Gastroesophageal sphincter (tissue), 4 donors: ENCODE measurements at regions not wholly inside any gene's neighbourhood (a gene's known extent, or its start where the extent isn't known, plus 50 kb on each side); places are given as distances from the start of the nearest gene placed in this dataset.

ENCODE experiments used
- ATAC-seq: fragments of 150-250 bp; one replicate; pipeline ENCODE4 v1.9.1; 2016; ENCODE audit warnings: mild to moderate bottlenecking, moderate library complexity
- H3K27ac ChIP-seq, 4 donors: fragments of 200-600 bp; sonication (generic) in 3 of 4; 1 replicate in 3 of 4; 2 replicates in 1 of 4; pipeline ENCODE4 v1.5.1; 2016 to 2019
- H3K27me3 ChIP-seq: fragments of 200-600 bp; sonication (generic); one replicate; pipeline ENCODE4 v1.5.1; 2019
- H3K36me3 ChIP-seq, 2 donors: fragments of 200-600 bp; sonication (generic); one replicate each; pipeline ENCODE4 v1.5.1; 2019; ENCODE audit warnings: control low read depth in 1 of 2
- H3K4me1 ChIP-seq, 3 donors: fragments of 200-600 bp; sonication (generic); 1 replicate in 2 of 3; 2 replicates in 1 of 3; pipeline ENCODE4 v1.5.1; 2016 to 2019; ENCODE audit warnings: control low read depth in 2 of 3
- H3K4me3 ChIP-seq, 2 donors: fragments of 200-600 bp; sonication (generic); one replicate each; pipeline ENCODE4 v1.5.1; 2019; ENCODE audit warnings: mild to moderate bottlenecking in 1 of 2, moderate library complexity in 1 of 2
- H3K9me3 ChIP-seq, 3 donors: fragments of 200-600 bp; sonication (generic); one replicate each; pipeline ENCODE4 v1.5.1; 2017 to 2019; ENCODE audit warnings: control low read depth in 2 of 3
- EP300 ChIP-seq: sonication (generic); formaldehyde crosslinking; IDR thresholded peaks from one replicate; pipeline ENCODE4 v1.6.1; 2017; ENCODE audit warnings: antibody characterized with exemption, mild to moderate bottlenecking
- POLR2A ChIP-seq, 2 donors: fragments of 450-650 bp; IDR thresholded peaks; one replicate each; pipeline ENCODE4 v1.6.1; 2017; ENCODE audit warnings: antibody characterized with exemption in 2 of 2, mild to moderate bottlenecking in 2 of 2, moderate library complexity in 1 of 2
- POLR2AphosphoS5 ChIP-seq: sonication (generic); formaldehyde crosslinking; IDR thresholded peaks from one replicate; pipeline ENCODE4 v1.6.1; 2017; ENCODE audit warnings: antibody characterized with exemption
- WGBS, 2 donors: methylation state at CpG; one replicate each; pipeline ENCODE4 v1.1.5; 2018; ENCODE audit warnings: low coverage in 1 of 2; 5-methylcytosine and 5-hydroxymethylcytosine counted together
- TF ChIP-seq, protein P1 (sequence below), 4 experiments: fragments of 200-600 bp in 2 of 4; fragments of 450-650 bp in 2 of 4; sonication (generic) in 1 of 4; IDR thresholded peaks; one replicate each; pipeline ENCODE4 v1.5.1; 2017 to 2019; ENCODE audit warnings: antibody characterized with exemption in 4 of 4, mild to moderate bottlenecking in 2 of 4, moderate library complexity in 2 of 4

DNA sequence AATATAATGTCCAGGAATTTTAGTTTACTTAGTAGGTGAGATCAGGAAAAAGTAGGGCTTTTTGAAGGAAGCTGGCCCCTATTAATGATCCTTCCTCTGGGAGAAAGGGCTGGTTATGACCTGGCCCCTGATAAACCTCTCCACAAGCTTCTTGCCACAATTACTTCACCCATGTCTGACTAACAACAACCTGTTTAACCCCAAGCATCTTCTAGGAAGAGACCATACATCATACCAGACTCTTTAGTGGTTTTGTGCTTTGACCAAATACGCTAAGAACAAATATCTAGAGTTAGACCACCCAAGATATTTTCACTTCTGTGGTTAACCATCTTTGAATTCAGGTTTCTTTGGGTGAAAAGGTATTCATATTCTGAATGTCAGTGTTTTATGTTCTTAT lies 174.0 kb upstream of the SLC27A6 start:
- 100% methylated on average over 1 of the region's 1 CpG; no CpG with 5 or more reads in 1 of the 2 donors for WGBS, 2 donors
- Histone ChIP-seq H3K27me3 (no peaks in the 10 kb centered on the region), H3K4me3 (no peak overlapping the region), H3K4me1 (no peaks in the 10 kb centered on the region), H3K9me3 (no peaks in the 10 kb centered on the region), H3K36me3 (no peaks in the 10 kb centered on the region), H3K27ac (no peak overlapping the region)
- no peak for ATAC-seq
- TF ChIP-seq POLR2A (IDR thresholded peaks at IDR 0.05), result no peak
- TF ChIP-seq, protein P1, sequence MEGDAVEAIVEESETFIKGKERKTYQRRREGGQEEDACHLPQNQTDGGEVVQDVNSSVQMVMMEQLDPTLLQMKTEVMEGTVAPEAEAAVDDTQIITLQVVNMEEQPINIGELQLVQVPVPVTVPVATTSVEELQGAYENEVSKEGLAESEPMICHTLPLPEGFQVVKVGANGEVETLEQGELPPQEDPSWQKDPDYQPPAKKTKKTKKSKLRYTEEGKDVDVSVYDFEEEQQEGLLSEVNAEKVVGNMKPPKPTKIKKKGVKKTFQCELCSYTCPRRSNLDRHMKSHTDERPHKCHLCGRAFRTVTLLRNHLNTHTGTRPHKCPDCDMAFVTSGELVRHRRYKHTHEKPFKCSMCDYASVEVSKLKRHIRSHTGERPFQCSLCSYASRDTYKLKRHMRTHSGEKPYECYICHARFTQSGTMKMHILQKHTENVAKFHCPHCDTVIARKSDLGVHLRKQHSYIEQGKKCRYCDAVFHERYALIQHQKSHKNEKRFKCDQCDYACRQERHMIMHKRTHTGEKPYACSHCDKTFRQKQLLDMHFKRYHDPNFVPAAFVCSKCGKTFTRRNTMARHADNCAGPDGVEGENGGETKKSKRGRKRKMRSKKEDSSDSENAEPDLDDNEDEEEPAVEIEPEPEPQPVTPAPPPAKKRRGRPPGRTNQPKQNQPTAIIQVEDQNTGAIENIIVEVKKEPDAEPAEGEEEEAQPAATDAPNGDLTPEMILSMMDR (IDR thresholded peaks at IDR 0.05), result no peak
- TF ChIP-seq POLR2AphosphoS5, result no peak
- no peak for TF ChIP-seq EP300

DNA sequence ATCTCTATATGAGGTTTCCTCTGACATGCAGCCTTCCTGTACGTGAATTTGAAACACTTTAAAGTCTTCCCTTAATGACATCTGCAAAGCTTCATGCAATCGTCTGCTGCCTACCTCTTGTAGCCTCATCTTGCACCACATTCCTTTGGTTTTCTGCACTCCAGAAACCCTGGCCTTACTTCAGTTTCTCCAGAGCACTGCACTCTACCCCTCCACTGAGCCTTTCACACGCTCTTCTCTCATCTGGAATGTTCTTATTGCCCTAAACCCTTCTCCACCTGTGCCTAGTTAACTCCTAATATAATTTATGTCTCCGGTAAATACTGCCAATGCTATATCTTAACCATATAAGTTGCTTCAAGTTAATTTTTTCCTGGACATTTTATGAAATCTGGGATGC lies 168.8 kb upstream of the SLC27A6 start:
- TF ChIP-seq POLR2A (IDR thresholded peaks at IDR 0.05) (no peak), POLR2AphosphoS5 (no peak), EP300 (no peak)
- TF ChIP-seq, protein P1 (IDR thresholded peaks at IDR 0.05), result no peak
- H3K27me3 ChIP-seq, result no peaks in the 10 kb centered on the region
- no peaks in the 10 kb centered on the region for H3K36me3 ChIP-seq
- H3K4me1 ChIP-seq, result no peaks in the 10 kb centered on the region
- 65 to 81% methylated on average over 4 of the region's 4 CpGs for WGBS, 2 donors
- ATAC-seq, result no peak
- no peaks in the 10 kb centered on the region for H3K9me3 ChIP-seq
- H3K27ac ChIP-seq, result no peak overlapping the region
- no peak overlapping the region for H3K4me3 ChIP-seq

DNA sequence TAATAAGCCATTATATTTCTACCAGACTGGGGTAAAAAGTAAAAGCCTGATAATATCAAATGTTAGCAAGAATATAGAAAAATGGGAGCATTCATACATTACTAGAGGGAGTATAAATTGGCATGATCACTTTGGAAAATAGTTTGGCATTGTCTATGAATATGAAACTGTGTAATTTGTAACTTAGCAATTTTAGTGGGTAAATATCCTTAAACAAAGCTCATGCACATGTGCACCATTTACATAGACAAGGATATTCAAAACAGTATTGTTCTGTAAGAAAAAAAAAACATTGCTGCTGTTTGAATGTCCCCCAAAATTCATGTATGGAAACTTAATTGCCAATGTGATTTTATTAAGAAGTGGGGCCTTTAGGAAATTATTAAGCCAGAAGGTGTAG lies 166.4 kb upstream of the SLC27A6 start:
- Histone ChIP-seq H3K4me1 (no peaks in the 10 kb centered on the region), H3K27ac (no peak overlapping the region), H3K36me3 (no peaks in the 10 kb centered on the region), H3K4me3 (no peak overlapping the region), H3K9me3 (no peaks in the 10 kb centered on the region), H3K27me3 (no peaks in the 10 kb centered on the region)
- TF ChIP-seq EP300 (no peak), POLR2A (IDR thresholded peaks at IDR 0.05) (no peak), POLR2AphosphoS5 (no peak)
- TF ChIP-seq, protein P1 (IDR thresholded peaks at IDR 0.05), result no peak
- ATAC-seq, result no peak

DNA sequence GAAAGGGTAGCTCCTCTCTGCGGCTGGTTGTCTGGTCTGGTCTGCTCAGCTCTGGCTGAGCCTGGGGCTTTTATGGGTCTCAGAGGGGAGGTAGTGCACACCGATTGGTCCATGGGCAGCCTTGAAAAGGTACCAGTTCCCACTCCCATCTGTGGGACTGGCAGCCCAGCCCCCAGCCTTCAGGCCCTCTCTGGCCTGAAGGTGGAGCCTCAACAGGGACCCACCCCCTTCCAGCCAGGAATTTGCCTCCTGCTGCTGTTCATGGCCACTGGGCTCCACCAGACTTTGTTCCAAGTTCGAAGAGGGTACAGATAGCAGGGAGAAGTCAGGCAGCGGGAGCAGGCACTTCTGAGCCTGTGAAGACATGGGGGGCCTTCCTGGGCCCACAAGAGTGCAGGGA lies 165.3 kb upstream of the SLC27A6 start:
- no peaks in the 10 kb centered on the region for H3K36me3 ChIP-seq
- no peaks in the 10 kb centered on the region for H3K4me1 ChIP-seq
- no CpG with 5 or more reads among the region's 4 CpGs for WGBS, 2 donors
- no peaks in the 10 kb centered on the region for H3K9me3 ChIP-seq
- no peak for ATAC-seq
- no peak overlapping the region for H3K4me3 ChIP-seq
- H3K27me3 ChIP-seq, result no peaks in the 10 kb centered on the region
- no peak for TF ChIP-seq POLR2AphosphoS5
- TF ChIP-seq, protein P1 (IDR thresholded peaks at IDR 0.05), result no peak
- no peak overlapping the region for H3K27ac ChIP-seq

DNA sequence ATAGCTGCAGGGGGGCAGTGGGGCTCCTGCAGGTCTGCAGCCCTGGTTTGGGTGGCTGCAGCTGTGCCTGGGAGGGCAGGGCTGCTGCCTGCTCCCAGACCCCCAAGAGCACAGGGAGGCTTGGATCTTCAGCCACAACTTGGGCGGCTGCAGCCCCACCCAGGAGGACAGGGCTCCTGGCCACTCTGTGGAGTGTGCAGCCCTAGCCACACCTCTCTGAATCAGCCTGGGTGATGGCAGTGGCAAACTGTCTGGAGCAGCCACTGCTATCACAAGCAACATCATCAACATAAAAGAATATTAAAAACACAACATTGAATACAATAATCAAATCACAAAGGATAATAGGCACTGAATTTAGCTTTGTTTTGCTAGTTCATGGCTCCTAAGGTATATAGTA lies 164.9 kb upstream of the SLC27A6 start:
- H3K27me3 ChIP-seq, result no peaks in the 10 kb centered on the region
- H3K36me3 ChIP-seq, result no peaks in the 10 kb centered on the region
- WGBS, 2 donors, result no CpG with 5 or more reads among the region's 1 CpG
- ATAC-seq, result no peak
- no peaks in the 10 kb centered on the region for H3K4me1 ChIP-seq
- no peaks in the 10 kb centered on the region for H3K9me3 ChIP-seq
- TF ChIP-seq, protein P1 (IDR thresholded peaks at IDR 0.05), result no peak
- TF ChIP-seq POLR2AphosphoS5 (no peak), POLR2A (IDR thresholded peaks at IDR 0.05) (no peak), EP300 (no peak)
- no peak overlapping the region for H3K27ac ChIP-seq
- no peak overlapping the region for H3K4me3 ChIP-seq
